Erythroblast (primary cell): ENCODE measurements at regions not wholly inside any gene's neighbourhood (a gene's known extent, or its start where the extent isn't known, plus 50 kb on each side); places are given as distances from the start of the nearest gene placed in this dataset.

Experiments
- GATA1 ChIP-seq: IDR thresholded peaks from 2 replicates; pipeline ENCODE4 v1.6.1; 2011; ENCODE audit warnings: low read depth, mild to moderate bottlenecking, control low read depth, low read length, moderate library complexity
- POLR2A ChIP-seq: IDR thresholded peaks from 2 replicates; pipeline ENCODE4 v1.6.1; 2011; ENCODE audit warnings: mild to moderate bottlenecking, low read length

DNA sequence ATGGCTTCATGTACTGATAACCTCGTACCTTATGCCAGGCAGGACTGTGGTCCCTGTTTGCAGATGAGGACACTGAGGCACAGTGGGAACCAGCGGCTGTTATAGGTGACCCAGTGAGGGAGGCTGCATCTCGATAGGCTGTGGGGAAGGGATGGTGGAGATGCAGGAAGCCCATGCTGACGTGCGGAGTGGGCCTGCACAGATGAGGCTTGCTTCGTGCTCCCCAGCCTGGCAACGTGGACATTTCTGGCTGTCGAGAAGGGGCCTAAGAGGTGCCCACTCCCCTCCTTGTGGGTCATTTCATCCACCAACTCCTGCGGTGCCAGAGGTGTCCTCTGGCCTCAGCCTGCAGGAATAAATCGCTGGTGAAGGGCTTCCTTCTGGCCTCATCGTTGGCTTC, 107.4 kb downstream of the SLC25A47 start:
- TF ChIP-seq POLR2A (no peak), GATA1 (no peak)
